ENCODE measurements at regions not wholly inside any gene's neighbourhood (a gene's known extent, or its start where the extent isn't known, plus 50 kb on each side); places are given as distances from the start of the nearest gene placed in this dataset.

GRCh38 chr1:184914149-184914548 is 60.2 kb downstream of the NIBAN1 start:
- no peak for TF ChIP-seq REST (IDR thresholded peaks at IDR 0.05; ENCODE audit: low read depth, low read length)
- TF ChIP-seq SRF (IDR thresholded peaks at IDR 0.05; ENCODE audit: low read depth in 2 of 2, low read length in 2 of 2): no peak
- TF ChIP-seq RAD21 (IDR thresholded peaks at IDR 0.05; ENCODE audit: insufficient read depth, low read depth, low read length): no peak
- TF ChIP-seq CBX3 (IDR thresholded peaks at IDR 0.05; ENCODE audit: borderline replicate concordance, low read depth): no peak
- TF ChIP-seq DPF2 (IDR thresholded peaks at IDR 0.05): no peak
- no peak for TF ChIP-seq TCF3 (IDR thresholded peaks at IDR 0.05; ENCODE audit: borderline replicate concordance, insufficient read depth, low read depth, low read length)
- TF ChIP-seq PRDM15 (CRISPR knock-in tag; IDR thresholded peaks at IDR 0.05): no peak
- TF ChIP-seq SPI1 (IDR thresholded peaks at IDR 0.05; ENCODE audit: borderline replicate concordance, insufficient read depth, low read depth, low read length): no peak
- TF ChIP-seq RFX5 (IDR thresholded peaks at IDR 0.05; ENCODE audit: low read depth, low read length): no peak
- TF ChIP-seq CTCF (IDR thresholded peaks at IDR 0.05 in 2 of 3, conservative IDR thresholded peaks at IDR 0.05 in 1 of 3; ENCODE audit: control insufficient read depth in 2 of 3, extremely low read depth in 1 of 3, insufficient read depth in 1 of 3, low read depth in 3 of 3, low read length in 3 of 3): no peak

All from GM12878 (cell line).